ENCODE measurements at regions not wholly inside any gene's neighbourhood (a gene's known extent, or its start where the extent isn't known, plus 50 kb on each side); places are given as distances from the start of the nearest gene placed in this dataset.

GRCh38 chrX:51406688-51407519, 74.3 kb downstream of the NUDT10 start:
- Histone ChIP-seq H3K9me3 (ENCODE audit: low read length) (no peaks in the 10 kb centered on the region), H4K20me1 (ENCODE audit: insufficient read depth, low read length) (no peaks in the 10 kb centered on the region), H2AFZ (ENCODE audit: low read length) (no peak overlapping the region), H3K4me2 (ENCODE audit: low read depth, low read length) (no peak overlapping the region), H3K4me1 (ENCODE audit: insufficient read depth, low read length) (no peaks in the 10 kb centered on the region), H3K27ac (ENCODE audit: extremely low read length, insufficient read depth, low read length) (no peak overlapping the region), H3K79me2 (ENCODE audit: insufficient read depth, low read length) (no peaks in the 10 kb centered on the region), H3K27me3 (ENCODE audit: control insufficient read depth in 1 of 2, insufficient read depth in 2 of 2, low read length in 2 of 2) (no peaks in the 10 kb centered on the region), H3K36me3 (replicated peaks in 1 of 2; ENCODE audit: control insufficient read depth in 1 of 2, insufficient read depth in 2 of 2, low read length in 2 of 2) (no peaks in the 10 kb centered on the region), H3K9ac (ENCODE audit: insufficient read depth, low read depth, low read length) (no peak overlapping the region), H3K4me3 (replicated peaks in 1 of 3; ENCODE audit: insufficient read depth in 1 of 3, low read depth in 2 of 3, low read length in 3 of 3) (no peak overlapping the region)
- 93% methylated on average over 5 of the region's 54 CpGs for WGBS (ENCODE audit: low lambda C conversion rate)
- intact Hi-C loops (cut with micrococcal nuclease; ENCODE audit: unreplicated experiment) (no loop called here), in situ Hi-C loops (cut with HindIII; ENCODE audit: extremely low pct_ligation_motif_present, low pct_unique_long_range_greater_than_20kb) (no loop called here)
- ChIA-PET POLR2A (no interaction called here), CTCF (ENCODE audit: low intra/inter-chr PET ratio, low total read pairs) (no interaction called here)
- DNase-seq (ENCODE audit: low spot score), result no peak
- no peak for FAIRE-seq
- BruUV-seq (replicated peaks), result no TSS peak
- no peak for ATAC-seq
- no peak for TF ChIP-seq ZNF138 (CRISPR knock-in tag; IDR thresholded peaks at IDR 0.05; ENCODE audit: low read depth)
- TF ChIP-seq, protein P1, sequence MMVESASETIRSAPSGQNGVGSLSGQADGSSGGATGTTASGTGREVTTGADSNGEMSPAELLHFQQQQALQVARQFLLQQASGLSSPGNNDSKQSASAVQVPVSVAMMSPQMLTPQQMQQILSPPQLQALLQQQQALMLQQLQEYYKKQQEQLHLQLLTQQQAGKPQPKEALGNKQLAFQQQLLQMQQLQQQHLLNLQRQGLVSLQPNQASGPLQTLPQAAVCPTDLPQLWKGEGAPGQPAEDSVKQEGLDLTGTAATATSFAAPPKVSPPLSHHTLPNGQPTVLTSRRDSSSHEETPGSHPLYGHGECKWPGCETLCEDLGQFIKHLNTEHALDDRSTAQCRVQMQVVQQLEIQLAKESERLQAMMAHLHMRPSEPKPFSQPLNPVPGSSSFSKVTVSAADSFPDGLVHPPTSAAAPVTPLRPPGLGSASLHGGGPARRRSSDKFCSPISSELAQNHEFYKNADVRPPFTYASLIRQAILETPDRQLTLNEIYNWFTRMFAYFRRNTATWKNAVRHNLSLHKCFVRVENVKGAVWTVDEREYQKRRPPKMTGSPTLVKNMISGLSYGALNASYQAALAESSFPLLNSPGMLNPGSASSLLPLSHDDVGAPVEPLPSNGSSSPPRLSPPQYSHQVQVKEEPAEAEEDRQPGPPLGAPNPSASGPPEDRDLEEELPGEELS (CRISPR knock-in tag; IDR thresholded peaks at IDR 0.05), result no peak
- TF ChIP-seq, protein P2, sequence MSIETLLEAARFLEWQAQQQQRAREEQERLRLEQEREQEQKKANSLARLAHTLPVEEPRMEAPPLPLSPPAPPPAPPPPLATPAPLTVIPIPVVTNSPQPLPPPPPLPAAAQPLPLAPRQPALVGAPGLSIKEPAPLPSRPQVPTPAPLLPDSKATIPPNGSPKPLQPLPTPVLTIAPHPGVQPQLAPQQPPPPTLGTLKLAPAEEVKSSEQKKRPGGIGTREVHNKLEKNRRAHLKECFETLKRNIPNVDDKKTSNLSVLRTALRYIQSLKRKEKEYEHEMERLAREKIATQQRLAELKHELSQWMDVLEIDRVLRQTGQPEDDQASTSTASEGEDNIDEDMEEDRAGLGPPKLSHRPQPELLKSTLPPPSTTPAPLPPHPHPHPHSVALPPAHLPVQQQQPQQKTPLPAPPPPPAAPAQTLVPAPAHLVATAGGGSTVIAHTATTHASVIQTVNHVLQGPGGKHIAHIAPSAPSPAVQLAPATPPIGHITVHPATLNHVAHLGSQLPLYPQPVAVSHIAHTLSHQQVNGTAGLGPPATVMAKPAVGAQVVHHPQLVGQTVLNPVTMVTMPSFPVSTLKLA (IDR thresholded peaks at IDR 0.05), result 0 out of 2 replicates have a peak, but pooled peaks have one; percentile 6

GRCh38 chrX:51404445-51404844, 71.8 kb downstream of the NUDT10 start:
- Histone ChIP-seq H3K79me2 (ENCODE audit: insufficient read depth, low read length) (no peaks in the 10 kb centered on the region), H3K4me1 (ENCODE audit: insufficient read depth, low read length) (no peaks in the 10 kb centered on the region), H3K9me3 (ENCODE audit: low read length) (no peaks in the 10 kb centered on the region), H2AFZ (ENCODE audit: low read length) (no peak overlapping the region), H3K27ac (ENCODE audit: extremely low read length, insufficient read depth, low read length) (no peak overlapping the region), H3K4me3 (replicated peaks in 1 of 3; ENCODE audit: insufficient read depth in 1 of 3, low read depth in 2 of 3, low read length in 3 of 3) (no peak overlapping the region), H3K4me2 (ENCODE audit: low read depth, low read length) (no peak overlapping the region), H3K9ac (ENCODE audit: insufficient read depth, low read depth, low read length) (no peak overlapping the region), H4K20me1 (ENCODE audit: insufficient read depth, low read length) (no peaks in the 10 kb centered on the region), H3K27me3 (ENCODE audit: control insufficient read depth in 1 of 2, insufficient read depth in 2 of 2, low read length in 2 of 2) (no peaks in the 10 kb centered on the region), H3K36me3 (replicated peaks in 1 of 2; ENCODE audit: control insufficient read depth in 1 of 2, insufficient read depth in 2 of 2, low read length in 2 of 2) (no peaks in the 10 kb centered on the region)
- in situ Hi-C loops (cut with HindIII; ENCODE audit: extremely low pct_ligation_motif_present, low pct_unique_long_range_greater_than_20kb) (no loop called here), intact Hi-C loops (cut with micrococcal nuclease; ENCODE audit: unreplicated experiment) (no loop called here)
- no TSS peak for BruUV-seq (replicated peaks)
- no peak for TF ChIP-seq ZFYVE20 (CRISPR knock-in tag; IDR thresholded peaks at IDR 0.05; ENCODE audit: borderline replicate concordance, low read depth)
- TF ChIP-seq MAFF (IDR thresholded peaks at IDR 0.05; ENCODE audit: low read depth, low read length), result peak; percentile 37; the same call in 1 of the 2 replicates
- TF ChIP-seq MAFK (conservative IDR thresholded peaks at IDR 0.05 in 1 of 2, IDR thresholded peaks at IDR 0.05 in 1 of 2; ENCODE audit: low read length in 2 of 2), result peak in 1 of 2 experiments; percentile 50; a peak in 3 of 4 replicates
- no peak for TF ChIP-seq SMAD3 (CRISPR knock-in tag; IDR thresholded peaks at IDR 0.05)
- TF ChIP-seq ZBTB46 (CRISPR knock-in tag; IDR thresholded peaks at IDR 0.05; ENCODE audit: borderline replicate concordance), result no peak
- TF ChIP-seq U2AF2 (IDR thresholded peaks at IDR 0.05; ENCODE audit: low read depth, low read length), result no peak
- POLR2A ChIA-PET, result no interaction called here
- CTCF ChIA-PET (ENCODE audit: low intra/inter-chr PET ratio, low total read pairs), result no interaction called here
- DNase-seq (ENCODE audit: low spot score), result no peak
- 0% methylated on average over 4 of the region's 4 CpGs for WGBS (ENCODE audit: low lambda C conversion rate)
- no peak for FAIRE-seq
- ATAC-seq, result no peak
